Astrocyte of the cerebellum (primary cell): ENCODE measurements at regions not wholly inside any gene's neighbourhood (a gene's known extent, or its start where the extent isn't known, plus 50 kb on each side); places are given as distances from the start of the nearest gene placed in this dataset.

Source experiments
- DNase-seq: peaks from one replicate; pipeline ENCODE4 v3.0.0-alpha.2; 2011; ENCODE audit warnings: low read depth
- H3K4me3 ChIP-seq: 2 replicates; pipeline ENCODE4 v1.5.1; 2011; ENCODE audit warnings: mild to moderate bottlenecking, low read depth, low read length, moderate library complexity
- CTCF ChIP-seq: IDR thresholded peaks from 2 replicates; pipeline ENCODE4 v1.5.1; 2012; ENCODE audit warnings: low read length, low read depth, moderate library complexity, mild to moderate bottlenecking; ENCODE audit errors: missing control alignments
- in situ Hi-C: cut with HindIII; loops from 2 replicates; pipeline ENCODE4 v1.10.0; 2017; ENCODE audit warnings: low sequenced_read_pairs

- in situ Hi-C loops, result no loop called here
- TF ChIP-seq CTCF, result no peak
- DNase-seq, result no peak
- H3K4me3 ChIP-seq, result no peak overlapping the region
Observed at GRCh38 chr4:126172126-126172525, 857.4 kb downstream of the FAT4 start.

GRCh38 chr4:126174627-126175026, 859.9 kb downstream of the FAT4 start:
- no peak for DNase-seq
- H3K4me3 ChIP-seq, result no peak overlapping the region
- TF ChIP-seq CTCF, result no peak
- in situ Hi-C loops, result no loop called here

DNA sequence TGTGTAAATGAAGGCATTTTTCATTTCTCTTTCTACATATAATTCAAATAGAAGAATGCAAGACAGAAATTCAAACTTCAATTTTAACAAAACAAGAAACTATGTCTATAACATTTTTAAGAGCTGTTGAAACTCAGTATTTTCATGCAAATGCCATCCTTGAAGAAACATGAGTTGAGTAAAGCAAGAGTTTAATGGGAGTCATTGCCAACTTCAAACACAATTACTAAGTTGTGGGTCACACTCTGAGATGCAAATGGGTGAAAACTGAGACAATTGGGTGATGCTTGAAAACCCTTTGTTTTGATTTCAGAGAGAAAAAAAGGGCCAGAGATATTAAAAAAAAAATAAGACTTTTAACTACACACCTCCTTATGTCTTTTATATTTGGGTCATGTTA, 865.9 kb downstream of the FAT4 start:
- in situ Hi-C loops, result no loop called here
- no peak overlapping the region for H3K4me3 ChIP-seq
- TF ChIP-seq CTCF, result no peak
- DNase-seq, result no peak

DNA sequence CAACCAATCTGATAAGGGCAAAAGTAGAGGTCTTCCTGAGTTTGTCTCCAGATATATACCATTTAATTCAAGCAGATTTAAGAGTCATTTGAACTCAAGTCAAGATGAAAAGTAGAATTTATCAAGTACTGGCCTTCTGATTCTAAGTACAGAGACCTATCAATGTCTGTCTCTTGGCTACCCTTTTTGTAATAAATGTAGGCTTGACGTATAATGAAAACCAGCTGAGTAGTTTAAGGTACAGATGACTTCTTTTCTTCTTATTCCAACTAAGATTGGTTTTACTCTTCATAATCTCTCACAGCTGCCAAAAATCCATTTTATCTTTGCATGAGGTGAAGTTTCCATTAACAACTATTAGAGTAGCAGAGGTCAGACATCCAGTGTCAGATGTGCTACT, 867.6 kb downstream of the FAT4 start:
- no peak for TF ChIP-seq CTCF

GRCh38 chr4:126182786-126183185, 868.0 kb downstream of the FAT4 start:
- in situ Hi-C loops, result no loop called here
- DNase-seq, result no peak
- no peak for TF ChIP-seq CTCF
- H3K4me3 ChIP-seq, result no peak overlapping the region

More for the DNA sequence above, 867.6 kb downstream of the FAT4 start:
- in situ Hi-C loops, result no loop called here
- DNase-seq, result no peak
- no peak overlapping the region for H3K4me3 ChIP-seq

- no peak overlapping the region for H3K4me3 ChIP-seq
- in situ Hi-C loops, result no loop called here
- no peak for DNase-seq
- no peak for TF ChIP-seq CTCF
Observed at GRCh38 chr4:126183206-126183605, 868.5 kb downstream of the FAT4 start.

- no peak overlapping the region for H3K4me3 ChIP-seq
- TF ChIP-seq CTCF, result no peak
- in situ Hi-C loops, result no loop called here
- no peak for DNase-seq
Observed at GRCh38 chr4:126191536-126191935, 876.8 kb downstream of the FAT4 start.
